LoVo (cell line): ENCODE measurements at regions not wholly inside any gene's neighbourhood (a gene's known extent, or its start where the extent isn't known, plus 50 kb on each side); places are given as distances from the start of the nearest gene placed in this dataset.
"Not testable (repeated sequence)": the region's sequence is repeated elsewhere in the genome, so short reads cannot be mapped to it uniquely, and the experiment has no call there.

Source experiments
- DNase-seq: peaks from one replicate; pipeline ENCODE4 v3.0.0-alpha.2; 2016; ENCODE audit warnings: low spot score

DNA sequence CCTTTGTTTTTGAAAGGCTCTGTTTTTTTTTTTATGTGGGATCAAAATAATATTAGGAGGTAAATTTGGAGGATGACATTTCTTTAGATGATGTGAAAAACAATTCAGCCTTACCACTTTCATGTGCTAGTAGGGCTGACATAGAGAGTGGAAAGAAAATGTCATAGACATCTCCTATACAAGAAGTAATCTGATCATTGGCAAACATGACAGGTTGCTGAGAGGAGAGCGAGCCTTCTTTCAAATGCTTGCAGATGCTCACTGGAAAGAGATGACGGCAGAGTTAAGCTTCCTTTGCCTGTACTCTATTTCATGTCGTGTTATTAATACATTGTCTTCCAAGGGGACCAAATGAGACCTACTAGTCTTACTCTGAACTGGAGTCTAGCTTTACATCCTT lies 160.1 kb upstream of the DAP start:
- DNase-seq: no peak

DNA sequence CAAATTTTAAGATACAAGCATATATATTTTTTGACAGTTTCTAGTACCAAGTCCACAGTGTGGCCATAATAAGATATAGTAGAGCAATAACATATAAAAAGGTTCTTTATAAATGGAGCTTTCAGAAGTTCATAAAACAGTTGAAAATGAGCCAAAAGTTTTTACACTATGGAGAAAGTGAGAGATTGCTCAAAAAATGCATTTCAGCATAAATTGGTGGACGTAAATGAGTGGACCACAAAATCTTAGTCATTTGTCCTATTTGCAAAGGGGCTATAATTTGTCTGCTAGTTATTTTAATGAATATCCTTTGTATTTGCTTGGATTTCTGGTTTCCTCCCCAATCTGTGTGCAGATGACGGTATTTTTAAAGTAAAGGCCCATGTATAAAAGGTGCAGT lies 159.4 kb upstream of the DAP start:
- no peak for DNase-seq

DNA sequence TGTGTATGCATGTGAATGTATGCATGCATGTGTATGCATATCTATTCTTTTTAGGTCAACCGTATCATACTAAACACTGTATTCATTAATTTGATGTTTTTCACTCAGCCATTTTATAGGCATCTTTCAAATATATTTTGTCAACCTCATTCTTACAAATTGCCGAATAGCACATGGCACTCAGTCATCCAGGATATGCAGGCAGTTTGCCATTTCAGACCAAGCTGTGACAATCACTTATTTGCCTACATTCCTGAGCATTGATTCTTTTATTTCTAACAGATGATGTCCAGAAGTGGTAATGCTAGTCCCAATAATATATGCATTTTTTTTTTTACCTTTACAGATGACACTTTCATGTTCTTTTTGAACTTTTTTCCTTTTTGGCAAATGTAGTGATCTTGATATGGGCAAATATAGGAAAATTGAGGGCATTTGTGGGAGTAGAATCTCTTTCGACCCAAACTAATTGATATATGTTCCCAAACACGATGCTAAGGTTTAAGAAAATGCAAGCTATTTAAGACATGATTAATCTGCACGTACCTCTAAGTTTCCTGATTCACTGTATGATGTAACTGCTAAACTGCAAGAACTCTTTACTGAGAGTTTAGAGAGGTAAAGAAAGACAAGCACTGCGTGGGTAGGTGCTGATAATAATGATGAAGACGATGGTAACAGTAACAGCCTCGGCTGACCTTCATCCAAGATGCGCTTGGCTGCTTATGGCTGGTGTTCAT lies 153.9 kb upstream of the DAP start:
- no peak for DNase-seq

DNA sequence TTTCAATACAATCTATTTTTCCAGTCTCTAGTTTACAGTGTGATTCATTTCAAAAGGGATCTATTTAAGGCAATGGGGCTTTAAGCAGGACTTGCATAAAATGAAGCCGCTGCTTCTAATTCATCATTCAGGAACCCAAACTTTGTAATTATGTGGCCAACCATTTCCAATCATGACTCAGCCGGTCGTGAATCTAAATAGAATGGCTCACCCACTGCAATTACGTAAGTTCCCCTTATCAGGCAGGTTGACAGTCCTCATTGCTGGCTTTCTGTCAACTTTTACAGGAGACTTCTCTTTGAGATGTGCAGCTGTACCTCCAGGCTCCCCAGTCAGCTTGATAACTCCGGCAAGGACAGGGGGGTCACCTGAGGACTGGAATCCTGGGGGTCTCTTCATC lies 152.8 kb upstream of the DAP start:
- peak; percentile 76 for DNase-seq

GRCh38 chr5:10913181-10913810 lies 152.3 kb upstream of the DAP start:
- DNase-seq: no peak

- DNase-seq: no peak
Observed at GRCh38 chr5:10912435-10912834, 151.4 kb upstream of the DAP start.

DNA sequence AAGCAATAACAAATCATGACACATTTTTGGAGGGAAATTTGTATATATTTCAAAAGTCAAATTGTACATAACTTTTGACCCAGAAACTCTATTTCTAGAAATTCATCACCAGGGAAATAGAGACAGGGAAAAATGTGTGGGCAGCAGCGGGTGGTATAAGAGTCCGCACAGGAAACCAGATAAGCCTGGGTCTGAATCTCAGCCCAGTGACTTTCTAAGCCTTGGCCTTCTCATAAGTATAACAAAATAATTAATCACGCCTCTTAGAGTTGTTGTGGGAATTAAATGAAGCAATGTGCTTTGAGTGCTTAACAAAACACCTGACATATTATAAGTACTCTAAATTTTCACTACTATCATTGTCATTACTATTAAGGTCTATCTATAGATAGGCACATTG lies 149.2 kb upstream of the DAP start:
- DNase-seq: no peak

DNA sequence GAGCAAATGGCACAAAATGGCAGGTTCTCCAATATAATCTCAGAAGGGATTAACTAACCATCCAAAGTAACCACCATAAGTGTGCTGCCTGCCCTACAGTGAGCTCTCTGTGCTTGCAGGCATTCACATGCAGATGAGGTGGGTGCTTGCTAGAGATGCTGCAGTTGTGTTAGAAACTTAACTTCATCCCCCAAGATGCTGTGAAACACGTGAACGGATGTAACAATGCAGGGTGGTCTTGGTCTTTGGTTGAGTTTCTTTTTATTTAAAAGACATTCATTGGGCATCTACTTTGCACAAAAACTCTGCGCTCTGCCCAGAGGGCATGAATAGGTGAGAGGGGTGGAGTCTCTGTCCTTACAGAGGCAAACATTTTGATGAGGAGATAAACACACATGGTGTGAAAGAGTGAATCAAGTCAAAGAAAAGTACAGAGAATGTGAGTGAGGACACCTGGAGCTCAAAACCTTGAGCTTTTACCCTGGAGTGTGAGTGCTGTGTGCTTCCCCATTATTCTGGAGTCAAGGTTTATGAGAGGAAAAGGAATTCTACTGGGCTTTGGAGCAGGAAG lies 143.9 kb upstream of the DAP start:
- DNase-seq: no peak

GRCh38 chr5:10903786-10904560 lies 142.9 kb upstream of the DAP start:
- DNase-seq: no peak

- no peak for DNase-seq
Observed at GRCh38 chr5:10902145-10902544, 141.1 kb upstream of the DAP start.

GRCh38 chr5:10898514-10898913 lies 137.5 kb upstream of the DAP start:
- DNase-seq: no peak

DNA sequence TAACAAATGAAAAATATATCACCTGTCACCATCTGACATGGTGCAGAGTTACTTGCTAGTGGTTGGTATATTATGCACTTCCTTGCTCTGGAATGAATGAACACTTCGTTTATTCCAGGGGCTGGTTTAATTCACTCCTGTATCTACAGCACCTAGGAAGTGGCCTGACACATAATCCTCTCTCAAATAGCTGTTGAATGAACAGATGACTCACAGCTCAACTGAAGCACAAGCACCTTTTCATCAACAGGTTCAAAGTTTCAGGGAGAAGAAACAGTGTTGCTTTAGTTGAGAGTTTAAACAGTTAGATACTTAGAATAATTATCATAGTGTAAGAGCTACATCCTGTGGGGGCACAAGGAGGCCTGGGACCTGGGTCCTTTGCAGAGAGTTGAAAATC lies 135.0 kb upstream of the DAP start:
- DNase-seq: no peak

DNA sequence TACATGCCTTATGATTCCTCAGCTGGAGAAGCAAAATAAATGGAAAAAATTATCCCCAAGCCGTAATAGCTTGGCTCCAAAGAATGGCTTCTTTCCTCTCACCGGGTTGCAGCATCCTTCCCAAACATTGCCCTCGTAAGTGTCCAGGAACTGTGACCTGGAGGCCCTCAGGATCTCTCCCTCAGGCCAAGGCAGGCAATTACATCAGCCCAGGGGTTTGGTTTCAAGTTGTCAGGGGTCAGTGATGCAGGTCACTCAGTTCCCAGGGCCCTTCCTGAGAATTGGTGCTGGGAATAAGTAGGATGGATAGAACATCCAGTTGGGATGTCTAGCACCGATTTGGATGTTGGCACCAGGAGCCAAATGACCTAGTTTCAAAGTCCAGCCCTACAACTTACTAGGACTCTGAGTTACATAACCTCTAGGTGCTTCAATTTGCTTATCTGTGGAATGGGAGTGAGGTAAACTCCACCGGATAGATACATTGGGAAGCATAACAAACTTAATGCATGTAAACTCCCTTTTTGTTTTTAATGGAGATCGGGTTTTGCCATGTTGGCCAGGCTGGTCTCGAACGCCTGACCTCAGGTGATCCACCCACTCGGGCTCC lies 133.5 kb upstream of the DAP start:
- DNase-seq: no peak

DNA sequence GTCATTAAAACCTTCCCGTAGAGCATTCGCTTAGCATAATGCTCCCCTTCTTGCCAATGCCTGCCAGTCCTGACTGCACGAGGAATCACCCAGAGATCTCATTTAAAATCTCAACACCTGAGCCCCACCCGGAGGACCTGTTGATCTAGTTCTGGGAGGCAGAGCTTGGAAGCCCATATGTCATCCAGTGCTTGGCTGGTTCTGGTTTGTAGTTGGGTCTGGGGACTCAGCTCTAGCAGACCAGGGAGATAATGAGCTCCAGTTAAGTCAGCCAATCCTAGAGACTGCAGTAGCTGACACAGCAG lies 131.8 kb upstream of the DAP start:
- no peak for DNase-seq

DNA sequence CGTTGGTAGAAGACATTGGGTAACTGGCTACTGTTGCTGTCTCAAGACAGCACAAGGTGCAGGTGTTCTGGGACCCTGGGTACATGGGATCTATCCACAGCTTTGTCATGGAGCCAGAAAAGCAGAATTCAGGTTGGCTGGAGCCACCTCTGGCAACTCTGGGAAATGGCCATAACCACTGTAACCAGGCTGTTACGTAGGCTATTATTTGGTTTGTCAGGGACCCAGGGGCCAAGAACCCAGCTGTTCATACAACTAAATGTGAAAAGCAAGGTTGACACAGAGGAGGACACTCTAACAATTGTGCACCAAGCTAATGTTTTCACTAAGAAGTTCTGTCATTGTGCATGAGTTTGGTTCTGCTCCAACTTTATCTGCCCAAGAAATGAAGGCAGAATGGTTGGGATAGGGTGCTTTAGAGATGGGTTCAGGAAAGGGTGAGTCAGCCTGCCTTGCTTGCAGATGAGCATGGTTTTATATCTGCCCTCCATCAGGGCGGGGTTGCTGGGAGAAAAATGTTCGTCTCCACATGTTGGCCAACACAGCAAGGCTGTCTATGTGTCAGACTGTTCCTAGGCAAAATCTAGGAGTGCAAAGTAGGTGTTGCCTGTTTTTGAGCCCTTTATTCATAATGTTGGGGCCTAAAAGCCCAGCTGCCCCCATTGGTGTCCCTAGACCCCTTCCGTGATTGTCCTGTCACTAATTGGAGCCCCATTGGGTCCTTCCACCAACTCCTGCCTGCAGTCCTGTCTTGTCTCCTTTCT lies 131.3 kb upstream of the DAP start:
- DNase-seq: no peak

GRCh38 chr5:10891193-10891592 lies 130.2 kb upstream of the DAP start:
- DNase-seq: no peak

- no peak for DNase-seq
Observed at GRCh38 chr5:10886497-10886896, 125.5 kb upstream of the DAP start.

DNA sequence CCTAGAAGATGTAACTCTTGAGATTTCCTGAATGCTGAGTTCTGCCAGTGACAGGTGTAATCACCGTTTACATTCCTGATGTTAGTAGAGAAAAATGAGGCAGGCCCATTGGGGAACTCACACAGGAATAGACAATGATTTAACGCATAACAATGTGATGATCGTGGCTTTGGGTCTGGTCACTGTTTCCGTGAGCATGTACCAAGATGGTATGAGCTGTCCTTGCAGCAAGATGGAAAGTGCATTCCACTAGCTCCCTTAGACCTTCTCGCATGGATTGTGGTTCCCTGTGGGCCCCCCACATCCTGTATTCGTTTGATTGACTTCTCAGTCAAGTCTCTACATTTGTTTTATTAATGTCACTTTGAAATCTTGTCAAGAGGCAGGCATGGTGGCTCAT lies 124.0 kb upstream of the DAP start:
- DNase-seq: peak; percentile 42

GRCh38 chr5:10883945-10884344 lies 122.9 kb upstream of the DAP start:
- DNase-seq: not testable (repeated sequence)

GRCh38 chr5:10880934-10881333 lies 119.9 kb upstream of the DAP start:
- DNase-seq: no peak

DNA sequence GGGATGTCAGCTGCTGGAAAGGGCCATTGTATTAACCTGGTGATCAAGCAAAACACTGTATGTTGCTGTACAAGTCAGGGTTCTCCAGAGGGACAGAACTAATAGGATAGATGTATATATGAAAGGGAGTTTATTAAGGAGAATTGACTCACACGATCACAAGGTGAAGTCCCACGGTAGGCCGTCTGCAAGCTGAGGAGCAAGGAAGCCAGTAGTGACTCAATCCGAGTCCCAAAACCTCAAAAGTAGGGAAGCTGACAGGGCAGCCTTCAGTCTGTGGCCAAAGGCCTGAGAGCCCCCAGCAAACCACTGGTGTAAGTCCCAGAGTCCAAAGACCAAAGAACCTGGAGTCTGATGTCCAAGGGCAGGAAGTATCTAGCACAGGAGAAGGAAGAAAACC lies 116.0 kb upstream of the DAP start:
- not testable (repeated sequence) for DNase-seq
